ENCODE measurements at regions not wholly inside any gene's neighbourhood (a gene's known extent, or its start where the extent isn't known, plus 50 kb on each side); places are given as distances from the start of the nearest gene placed in this dataset.
"Not testable (repeated sequence)": the region's sequence is repeated elsewhere in the genome, so short reads cannot be mapped to it uniquely, and the experiment has no call there.

GRCh38 chr1:245070836-245071615 lies 83.8 kb upstream of the KIF26B start:
- intact Hi-C loops (cut with DNase I): no loop called here

GRCh38 chr1:245067257-245067656 lies 87.5 kb upstream of the KIF26B start:
- DNase-seq (ENCODE audit: low spot score): no peak
- intact Hi-C loops (cut with DNase I): no loop called here

More at GRCh38 chr1:245070836-245071615, 83.8 kb upstream of the KIF26B start:
- DNase-seq (ENCODE audit: low spot score): no peak

- intact Hi-C loops (cut with DNase I): no loop called here
These were observed 92.0 kb upstream of the KIF26B start for GRCh38 chr1:245062741-245063305.

GRCh38 chr1:245061808-245062207 lies 93.0 kb upstream of the KIF26B start:
- DNase-seq (ENCODE audit: low spot score): not testable (repeated sequence)

More at GRCh38 chr1:245062741-245063305, 92.0 kb upstream of the KIF26B start:
- DNase-seq (ENCODE audit: low spot score): no peak

GRCh38 chr1:245060684-245061374 lies 94.0 kb upstream of the KIF26B start:
- intact Hi-C loops (cut with DNase I): no loop called here
- no peak for DNase-seq (ENCODE audit: low spot score)

More at GRCh38 chr1:245061808-245062207, 93.0 kb upstream of the KIF26B start:
- intact Hi-C loops (cut with DNase I): not testable (repeated sequence)

- no peak for DNase-seq (ENCODE audit: low spot score)
- intact Hi-C loops (cut with DNase I): no loop called here
These were observed 94.9 kb upstream of the KIF26B start for GRCh38 chr1:245059806-245060424.

- intact Hi-C loops (cut with DNase I): no loop called here
- no peak for DNase-seq (ENCODE audit: low spot score)
These were observed 95.9 kb upstream of the KIF26B start for GRCh38 chr1:245058882-245059281.

GRCh38 chr1:245058436-245058835 lies 96.3 kb upstream of the KIF26B start:
- intact Hi-C loops (cut with DNase I): no loop called here
- no peak for DNase-seq (ENCODE audit: low spot score)

- no peak for DNase-seq (ENCODE audit: low spot score)
- intact Hi-C loops (cut with DNase I): no loop called here
These were observed 97.9 kb upstream of the KIF26B start for GRCh38 chr1:245056913-245057312.

- intact Hi-C loops (cut with DNase I); DNase-seq (ENCODE audit: low spot score): not testable (repeated sequence)
These were observed 98.5 kb upstream of the KIF26B start for GRCh38 chr1:245056296-245056695.

- no peak for DNase-seq (ENCODE audit: low spot score)
- intact Hi-C loops (cut with DNase I): no loop called here
These were observed 99.0 kb upstream of the KIF26B start for GRCh38 chr1:245055752-245056151.

GRCh38 chr1:245054507-245055270 lies 100.1 kb upstream of the KIF26B start:
- intact Hi-C loops (cut with DNase I): no loop called here
- DNase-seq (ENCODE audit: low spot score): no peak

GRCh38 chr1:245054105-245054504 lies 100.7 kb upstream of the KIF26B start:
- intact Hi-C loops (cut with DNase I): no loop called here
- no peak for DNase-seq (ENCODE audit: low spot score)

- intact Hi-C loops (cut with DNase I): no loop called here
These were observed 102.5 kb upstream of the KIF26B start for GRCh38 chr1:245052258-245052657.

GRCh38 chr1:245051349-245052221 lies 103.2 kb upstream of the KIF26B start:
- peak; percentile 79 for DNase-seq (ENCODE audit: low spot score)
- intact Hi-C loops (cut with DNase I): no loop called here

More at GRCh38 chr1:245052258-245052657, 102.5 kb upstream of the KIF26B start:
- no peak for DNase-seq (ENCODE audit: low spot score)

- intact Hi-C loops (cut with DNase I): loop anchor here (10.0 kb wide), 1 partner anchor 392 kb away; the partner anchor contains the start of gene DESI2
- DNase-seq (ENCODE audit: low spot score): no peak
These were observed 108.0 kb upstream of the KIF26B start for GRCh38 chr1:245046769-245047168.

GRCh38 chr1:245046315-245046714 lies 108.5 kb upstream of the KIF26B start:
- DNase-seq (ENCODE audit: low spot score): no peak
- intact Hi-C loops (cut with DNase I): loop anchor here (10.0 kb wide), 1 partner anchor 392 kb away; the partner anchor contains the start of gene DESI2
